Kasumi-1 (cell line): ENCODE measurements at regions not wholly inside any gene's neighbourhood (a gene's known extent, or its start where the extent isn't known, plus 50 kb on each side); places are given as distances from the start of the nearest gene placed in this dataset.
"Not testable (repeated sequence)": the region's sequence is repeated elsewhere in the genome, so short reads cannot be mapped to it uniquely, and the experiment has no call there.

Source experiments
- DNase-seq, 2 experiments: peaks; one replicate each; lab custom pipeline; 2025; lab: John Stamatoyannopoulos, UW

DNA sequence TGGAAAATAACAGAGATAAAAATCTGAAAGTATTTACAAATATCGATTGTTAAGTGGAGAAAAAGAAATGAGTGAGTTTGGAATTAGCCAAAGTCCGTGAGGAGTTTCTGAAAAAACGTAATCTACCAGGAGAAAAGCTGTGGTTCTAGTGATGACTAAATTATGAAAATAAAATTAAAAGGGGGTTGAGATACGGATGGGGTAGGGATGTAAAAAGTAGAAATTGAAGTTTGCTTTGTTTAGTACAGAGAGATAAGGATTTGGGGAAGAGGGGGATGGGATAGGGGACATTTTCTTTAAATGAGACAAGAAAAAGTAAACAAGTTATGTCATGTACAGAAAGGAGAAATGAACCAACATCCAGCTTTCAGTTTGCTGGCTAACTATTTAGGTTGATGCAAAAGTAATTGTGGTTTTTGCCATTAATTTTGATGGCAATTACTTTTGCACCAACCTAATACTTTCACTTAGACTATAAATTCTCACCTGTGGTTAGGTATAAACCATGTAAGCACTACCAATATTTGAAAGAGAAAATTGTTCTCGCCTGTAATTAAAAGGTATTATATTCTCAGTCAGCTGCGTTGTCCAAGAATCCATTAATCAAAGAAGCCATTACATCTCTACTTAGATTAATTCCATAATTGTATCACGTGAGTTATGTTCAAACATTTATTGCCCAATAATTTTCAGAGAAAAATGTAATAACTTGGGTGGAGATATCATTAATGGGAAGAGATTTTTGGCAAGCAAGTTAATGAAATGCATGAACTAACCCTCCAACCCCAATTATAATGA lies 143.0 kb upstream of the NRP1 start:
- no peak for DNase-seq

- DNase-seq: no peak
These were observed 142.3 kb upstream of the NRP1 start for GRCh38 chr10:33476757-33477273.

- no peak for DNase-seq
These were observed 139.2 kb upstream of the NRP1 start for GRCh38 chr10:33473688-33474087.

DNA sequence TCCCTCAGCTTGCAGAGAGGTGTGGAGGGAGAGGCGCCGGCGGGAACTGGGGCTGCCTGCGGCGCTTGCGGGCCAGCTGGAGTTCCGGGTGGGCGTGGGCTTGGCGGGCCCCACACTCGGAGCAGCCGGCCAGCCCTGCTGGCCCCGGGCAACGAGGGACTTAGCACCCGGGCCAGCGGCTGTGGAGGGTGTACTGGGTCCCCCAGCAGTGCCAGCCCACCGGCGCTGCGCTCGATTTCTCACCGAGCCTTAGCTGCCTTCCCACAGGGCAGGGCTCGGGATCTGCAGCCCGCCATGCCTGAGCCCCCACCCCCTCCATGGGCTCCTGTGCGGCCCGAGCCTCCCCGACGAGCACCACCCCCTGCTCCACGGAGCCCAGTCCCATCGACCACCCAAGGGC lies 133.5 kb upstream of the NRP1 start:
- not testable (repeated sequence) for DNase-seq

GRCh38 chr10:33465747-33466146 lies 131.3 kb upstream of the NRP1 start:
- no peak for DNase-seq

- DNase-seq: no peak
These were observed 128.5 kb upstream of the NRP1 start for GRCh38 chr10:33463011-33463410.

GRCh38 chr10:33461295-33461640 lies 126.8 kb upstream of the NRP1 start:
- DNase-seq: no peak

- DNase-seq: no peak
These were observed 126.2 kb upstream of the NRP1 start for GRCh38 chr10:33460505-33461294.

DNA sequence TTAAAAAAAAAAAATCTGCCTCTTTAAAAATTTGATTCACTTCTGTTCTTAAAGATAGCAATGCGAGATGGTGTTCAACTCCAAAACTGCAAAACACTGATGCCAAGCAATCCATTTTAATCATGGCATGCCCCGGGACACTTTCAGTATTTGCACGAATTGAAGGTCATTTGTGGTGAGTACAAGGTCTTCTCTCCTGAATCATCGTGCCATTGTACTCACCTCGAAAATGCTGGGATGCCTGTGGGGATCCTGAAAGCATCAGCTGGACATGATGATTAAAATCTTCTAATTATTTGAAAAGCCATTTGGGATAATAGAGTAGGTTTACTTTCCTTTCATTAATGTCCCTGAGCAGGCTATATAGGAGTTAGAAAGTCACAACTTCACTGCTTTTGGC lies 125.1 kb upstream of the NRP1 start:
- no peak for DNase-seq

DNA sequence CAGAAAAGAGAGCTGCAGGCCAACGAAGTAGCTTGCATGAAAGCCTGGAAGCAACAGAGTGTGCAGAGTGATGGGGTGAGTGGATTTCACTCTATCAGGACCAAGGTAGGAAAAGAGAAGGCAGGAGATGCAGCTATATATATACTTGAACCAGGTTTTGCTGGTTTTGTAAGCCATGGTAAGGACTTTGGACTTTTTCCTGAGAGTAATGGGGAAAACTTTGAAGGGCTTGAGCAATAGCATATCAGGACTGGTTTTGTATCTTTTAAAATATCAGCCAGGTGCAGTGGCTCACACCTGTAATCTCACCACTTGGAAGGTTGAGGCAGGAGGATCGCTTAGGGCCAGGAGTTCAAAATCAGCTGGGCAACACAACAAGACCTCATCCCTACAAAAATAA lies 120.6 kb upstream of the NRP1 start:
- DNase-seq: no peak

DNA sequence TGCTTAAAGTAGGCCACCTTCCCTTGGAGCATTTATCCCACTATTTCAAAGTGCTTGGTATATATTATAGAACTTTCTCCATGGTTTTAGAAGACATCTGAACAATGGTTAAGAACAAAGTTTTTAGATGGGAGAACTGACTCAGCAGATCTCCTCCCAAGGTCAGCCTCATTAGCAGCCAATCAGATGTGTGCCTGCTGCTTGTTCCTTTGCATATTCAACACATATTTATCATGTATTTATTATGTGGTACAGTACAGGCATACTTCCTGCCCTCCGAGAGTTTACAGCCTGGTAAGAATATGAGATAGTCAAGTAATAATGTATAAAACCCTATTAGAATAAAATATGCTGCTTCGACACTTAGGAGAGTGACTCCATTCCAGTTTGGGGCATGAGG lies 120.1 kb upstream of the NRP1 start:
- no peak for DNase-seq

DNA sequence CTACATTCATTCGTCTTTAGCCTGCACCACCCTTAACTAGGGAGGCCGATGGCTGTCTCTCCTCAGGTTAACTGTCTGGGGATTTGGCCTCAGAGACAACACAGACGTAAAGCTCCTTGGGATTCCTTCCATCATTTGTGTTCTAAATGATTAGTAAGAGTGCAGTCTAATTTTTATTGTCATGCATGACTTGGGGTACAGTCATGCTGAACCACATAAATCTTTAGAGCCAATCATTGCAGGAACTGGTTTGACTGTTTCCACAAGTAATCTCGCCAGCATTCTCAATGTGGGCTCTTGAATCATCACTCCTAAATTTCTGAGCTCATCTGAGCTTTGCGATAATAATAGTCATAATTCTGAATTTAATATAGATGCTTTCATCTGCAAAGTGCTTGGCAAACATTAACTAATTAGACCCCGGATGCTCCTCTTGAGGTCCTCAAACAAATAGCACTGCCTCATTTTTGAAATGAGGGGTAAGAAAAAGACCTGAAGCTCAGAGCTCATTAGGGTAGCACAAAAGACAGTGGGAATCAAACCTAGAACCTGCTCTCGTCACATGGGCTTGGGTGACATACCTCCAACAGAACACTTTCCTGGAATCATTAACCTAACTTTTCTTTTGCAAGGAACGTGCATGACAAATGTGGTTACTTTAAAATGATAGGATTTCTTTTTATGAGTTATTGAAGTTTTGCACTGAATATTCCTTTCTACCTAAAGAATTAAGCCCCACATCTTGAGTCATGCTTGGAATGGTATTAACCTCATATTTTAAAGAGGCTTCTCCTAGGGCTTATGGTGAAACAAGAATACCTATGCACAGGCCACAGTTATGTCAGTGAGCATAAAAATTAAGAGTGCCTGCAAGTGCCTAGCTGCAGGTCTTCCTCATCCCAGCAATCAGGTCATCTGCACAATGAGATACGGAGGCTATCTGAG lies 118.9 kb upstream of the NRP1 start:
- DNase-seq: no peak

GRCh38 chr10:33448421-33449140 lies 114.1 kb upstream of the NRP1 start:
- DNase-seq: no peak

- peak; percentile 77 to 80 for DNase-seq
These were observed 107.1 kb upstream of the NRP1 start for GRCh38 chr10:33441561-33441960.

- DNase-seq: peak; percentile 80
These were observed 100.5 kb upstream of the NRP1 start for GRCh38 chr10:33434933-33435332.

DNA sequence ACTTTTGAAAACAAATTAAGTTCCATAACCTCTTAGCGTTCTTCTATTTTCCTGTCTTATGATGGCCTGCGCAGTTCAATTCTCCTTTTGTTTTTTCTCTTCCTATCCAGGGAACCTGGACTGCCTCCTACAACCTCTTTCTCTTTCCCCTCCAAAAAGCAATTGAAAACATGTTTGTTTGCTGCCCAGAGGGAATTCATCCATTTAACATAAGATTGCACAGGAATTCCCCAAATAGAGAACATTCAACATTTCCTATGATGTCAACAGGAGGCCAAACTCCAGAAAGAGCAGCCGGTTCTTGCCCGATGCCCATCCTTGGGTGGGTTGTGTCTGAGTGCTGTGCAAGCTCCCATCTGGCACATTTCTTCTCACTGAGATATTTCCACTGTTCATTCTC lies 94.2 kb upstream of the NRP1 start:
- DNase-seq: no peak

DNA sequence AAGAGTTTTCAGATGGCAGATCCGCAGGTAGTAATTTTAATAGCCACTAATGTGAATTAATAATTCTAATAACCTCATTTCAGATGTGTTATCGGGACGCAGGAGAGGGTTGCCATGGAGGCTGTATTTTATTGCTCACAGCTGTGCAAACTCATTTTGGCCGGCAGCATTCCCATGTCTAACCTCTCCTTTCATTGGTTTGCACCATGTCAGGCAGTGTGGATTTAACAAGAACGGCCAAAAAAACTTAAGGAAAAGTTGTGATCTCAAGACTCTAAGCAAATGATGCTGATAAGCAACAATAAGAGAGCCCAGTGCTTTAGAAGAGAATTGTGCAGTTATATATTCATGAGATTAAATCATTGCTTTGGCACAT lies 88.7 kb upstream of the NRP1 start:
- no peak for DNase-seq

DNA sequence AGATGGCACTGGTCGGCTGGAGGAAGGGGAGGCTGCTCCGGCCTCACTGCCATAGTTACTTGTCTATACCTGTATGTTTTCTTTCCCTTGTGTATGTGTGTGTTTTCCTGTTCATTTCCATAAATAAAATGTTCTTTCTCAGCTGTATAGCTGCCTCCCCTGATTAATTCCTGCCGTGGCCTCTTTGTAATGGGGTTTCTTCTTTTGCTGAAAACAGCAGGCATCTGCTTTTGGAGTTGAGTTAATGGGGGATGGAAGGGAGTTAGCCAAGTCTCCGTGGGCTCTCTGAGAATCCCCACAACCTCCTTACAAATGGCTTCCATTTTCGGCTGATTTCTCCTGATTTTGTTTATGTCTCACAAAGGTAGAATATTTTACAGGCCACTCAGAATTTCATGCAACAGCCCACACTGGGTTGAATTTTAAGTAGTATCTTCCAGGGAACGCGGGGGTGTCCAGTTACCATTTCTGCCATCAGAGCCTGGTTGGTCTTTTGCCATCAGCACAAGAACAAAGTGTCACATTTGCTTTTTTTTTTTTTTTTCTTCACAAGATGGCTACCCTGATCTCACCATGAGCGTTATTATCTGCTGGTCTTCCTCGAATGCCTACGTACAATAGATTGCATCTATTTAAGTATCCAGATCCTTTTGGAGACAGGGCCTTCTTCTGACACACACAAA lies 88.1 kb upstream of the NRP1 start:
- no peak for DNase-seq

DNA sequence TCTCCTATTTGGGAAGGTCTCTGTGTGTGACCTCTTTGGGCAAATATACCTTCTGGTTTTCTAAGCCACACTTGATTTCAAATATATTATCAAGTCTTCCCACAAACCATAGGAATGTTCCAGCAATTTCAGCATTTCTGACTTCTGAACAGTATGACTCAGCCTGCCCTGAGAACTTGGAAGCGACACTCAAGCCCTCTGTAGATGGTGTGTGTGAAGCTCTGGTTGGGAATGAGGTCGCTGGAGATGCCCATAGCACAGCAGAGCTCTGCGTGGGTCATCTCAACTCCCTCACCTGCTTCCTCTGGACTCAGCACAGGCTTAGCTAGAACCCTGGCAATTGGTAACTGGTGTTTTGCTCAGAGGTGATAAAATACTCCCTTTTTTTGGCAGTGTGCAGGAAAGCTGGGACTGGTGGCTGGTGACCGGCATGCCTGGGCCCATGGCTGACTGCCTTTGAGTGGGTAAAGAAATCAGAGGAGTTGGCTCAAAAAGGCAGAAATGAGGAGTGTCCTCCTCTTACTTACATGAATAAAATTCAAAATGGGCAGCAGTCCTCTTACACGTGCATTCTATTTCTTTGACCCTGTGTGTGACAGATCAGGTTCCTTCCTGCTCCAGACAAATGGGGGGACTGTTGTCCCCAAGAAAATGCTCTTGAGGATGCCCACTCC lies 87.5 kb upstream of the NRP1 start:
- no peak for DNase-seq

GRCh38 chr10:33419311-33419710 lies 84.8 kb upstream of the NRP1 start:
- no peak for DNase-seq
